CD4-positive, alpha-beta T cell treated with Interleukin-2 at 100 ng/mL for 4 hours (primary cell): ENCODE measurements at regions not wholly inside any gene's neighbourhood (a gene's known extent, or its start where the extent isn't known, plus 50 kb on each side); places are given as distances from the start of the nearest gene placed in this dataset.

Experiments used
- DNase-seq: peaks from one replicate; pipeline ENCODE4 v3.0.0-alpha.2; 2020; ENCODE audit warnings: low spot score

DNA sequence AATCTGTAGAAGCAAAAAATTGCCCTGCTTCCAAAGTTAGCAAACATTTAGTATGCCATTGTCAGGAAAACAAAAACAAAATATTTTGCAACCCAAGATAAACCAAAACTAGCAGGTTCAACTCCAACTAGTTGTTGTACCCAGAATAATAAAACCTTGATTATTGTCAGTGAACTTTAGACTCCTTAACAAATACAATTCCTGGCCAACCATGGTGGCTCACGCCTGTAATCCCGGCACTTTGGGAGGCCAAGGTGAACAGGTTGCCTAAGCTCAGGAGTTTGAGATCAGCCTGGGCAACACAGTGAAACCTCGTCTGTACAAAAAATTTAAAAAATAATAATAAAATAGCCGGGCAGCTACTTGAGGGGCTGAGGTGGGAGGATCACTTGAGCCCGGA lies 53.6 kb upstream of the EPCAM start:
- DNase-seq, result no peak

DNA sequence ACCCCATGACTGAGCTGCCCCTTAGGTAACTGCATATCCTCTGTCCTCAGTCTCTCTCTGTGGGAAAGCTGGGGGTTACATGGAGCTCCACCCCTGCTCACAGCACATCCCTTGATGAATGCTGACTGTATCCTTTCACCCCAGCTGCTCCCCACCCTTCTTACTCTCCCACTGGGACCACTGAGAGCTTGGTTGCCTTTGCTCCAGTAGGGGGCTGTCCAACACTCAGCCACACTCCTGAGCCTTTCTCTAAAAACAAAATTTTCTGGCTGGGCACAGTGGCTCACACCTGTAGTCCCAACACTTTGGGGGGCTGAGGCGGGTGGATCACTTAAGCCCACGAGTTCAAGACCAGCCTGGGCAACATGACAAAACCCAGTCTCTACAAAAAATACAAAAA lies 55.4 kb upstream of the EPCAM start:
- DNase-seq, result no peak

DNA sequence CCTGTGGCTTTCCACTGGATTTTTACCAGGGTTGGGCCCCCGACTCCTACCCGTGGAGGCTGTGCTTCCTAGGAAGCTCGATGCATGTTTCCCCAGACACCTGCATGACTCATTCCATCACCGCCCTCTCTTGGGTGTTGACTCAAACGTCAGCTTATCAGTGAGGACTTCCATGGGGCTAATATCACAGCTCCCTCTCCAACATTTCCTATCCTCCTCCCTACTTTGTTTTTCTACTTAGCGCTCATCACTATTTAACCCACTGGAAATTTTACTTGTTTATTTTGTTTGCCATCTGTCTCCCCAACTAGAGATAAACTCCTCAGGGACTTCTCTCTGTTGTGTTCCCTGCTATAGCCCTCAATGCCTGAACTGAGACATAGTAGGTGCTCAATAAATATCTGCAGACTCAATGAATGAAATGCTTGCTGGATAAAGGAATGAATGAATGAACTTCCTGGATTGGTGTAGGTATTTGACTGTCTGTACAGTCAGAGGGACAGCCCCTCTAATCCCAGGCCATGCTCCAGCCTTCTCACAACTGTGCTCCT lies 55.9 kb upstream of the EPCAM start:
- no peak for DNase-seq

DNA sequence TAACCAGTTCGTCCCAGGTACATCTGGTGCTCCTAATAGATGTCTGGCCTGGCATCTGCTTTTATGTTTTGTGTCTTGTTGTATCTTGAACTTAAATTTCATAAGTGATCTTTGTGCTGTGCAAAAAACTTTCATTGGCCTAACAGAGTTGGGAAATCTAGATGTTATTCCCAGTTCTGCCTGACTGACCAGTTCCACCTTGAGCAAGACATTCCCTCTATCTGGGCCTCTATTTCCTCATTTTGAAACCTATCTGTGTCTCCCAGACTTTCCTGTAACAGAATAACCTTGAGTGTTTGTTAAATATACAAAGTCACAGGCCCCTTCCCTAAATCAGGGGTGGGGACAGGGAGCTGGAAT lies 56.6 kb upstream of the EPCAM start:
- DNase-seq, result no peak

DNA sequence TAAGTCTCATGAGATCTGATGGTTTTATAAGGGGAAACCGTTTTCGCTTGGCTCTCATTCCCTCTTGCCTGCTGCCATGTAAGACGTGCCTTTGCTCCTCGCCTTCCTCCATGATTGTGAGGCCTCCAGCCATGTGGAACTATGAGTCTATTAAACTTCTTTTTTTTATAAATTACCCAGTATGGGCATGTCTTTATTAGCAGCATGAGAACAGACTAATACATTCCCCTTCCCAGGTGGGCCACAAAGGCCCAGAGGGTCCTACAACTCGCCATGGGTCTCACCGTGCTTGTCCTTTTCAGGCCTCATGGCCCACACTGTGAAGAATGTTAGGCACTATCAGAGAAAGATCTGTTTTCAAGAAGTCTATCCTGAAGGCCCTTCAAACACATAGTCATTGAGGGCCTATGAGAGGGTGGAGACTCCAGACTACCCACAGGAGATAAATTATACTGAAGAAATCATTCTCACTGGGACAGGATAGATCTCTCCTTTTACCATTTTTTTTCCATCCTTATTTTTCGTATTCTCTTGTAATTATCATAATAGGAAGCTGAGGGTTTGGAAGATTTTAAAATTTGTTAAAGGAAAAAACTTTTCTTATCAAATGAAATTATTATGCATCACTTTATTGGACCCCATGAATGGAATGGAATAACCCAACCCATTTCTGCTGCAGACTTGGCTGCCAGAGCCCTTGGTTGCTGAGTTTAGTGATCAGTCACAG lies 57.2 kb upstream of the EPCAM start:
- DNase-seq, result no peak

DNA sequence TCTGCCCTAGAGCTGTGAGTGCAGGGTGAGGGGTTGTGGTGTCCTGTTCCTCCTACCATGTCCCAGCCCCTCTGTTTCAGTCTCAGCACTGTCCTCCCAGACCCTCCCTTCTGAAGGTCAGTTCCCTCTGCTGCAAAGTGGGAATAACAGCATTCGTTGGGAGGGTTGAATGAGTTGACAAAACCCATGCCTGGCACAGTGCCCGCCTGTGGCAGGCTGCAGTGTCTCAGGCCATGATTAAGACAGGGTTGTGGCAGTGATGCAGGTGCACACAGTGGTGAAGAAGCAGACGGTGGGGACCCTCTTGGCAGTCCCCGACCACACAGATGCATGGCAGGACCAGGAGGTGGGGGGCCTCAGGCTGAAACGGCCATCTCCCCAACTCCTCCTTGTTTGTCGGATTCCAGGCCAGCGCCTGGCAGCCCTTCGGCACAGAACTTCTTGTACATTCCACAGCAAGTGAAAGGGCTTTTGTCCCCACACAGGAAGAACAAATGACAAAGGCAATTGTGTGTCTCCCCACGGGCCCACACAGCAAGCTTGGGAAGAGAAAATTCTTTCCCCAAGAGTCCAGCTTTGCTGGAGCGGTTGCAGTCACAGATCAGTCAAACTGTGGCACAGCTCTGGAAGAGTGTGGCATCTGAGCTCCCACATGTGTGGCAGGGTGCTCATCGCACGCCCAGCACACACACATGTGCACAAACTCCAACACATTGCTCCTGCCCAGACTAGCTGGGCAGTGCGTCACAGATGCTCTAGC lies 58.1 kb upstream of the EPCAM start:
- no peak for DNase-seq

DNA sequence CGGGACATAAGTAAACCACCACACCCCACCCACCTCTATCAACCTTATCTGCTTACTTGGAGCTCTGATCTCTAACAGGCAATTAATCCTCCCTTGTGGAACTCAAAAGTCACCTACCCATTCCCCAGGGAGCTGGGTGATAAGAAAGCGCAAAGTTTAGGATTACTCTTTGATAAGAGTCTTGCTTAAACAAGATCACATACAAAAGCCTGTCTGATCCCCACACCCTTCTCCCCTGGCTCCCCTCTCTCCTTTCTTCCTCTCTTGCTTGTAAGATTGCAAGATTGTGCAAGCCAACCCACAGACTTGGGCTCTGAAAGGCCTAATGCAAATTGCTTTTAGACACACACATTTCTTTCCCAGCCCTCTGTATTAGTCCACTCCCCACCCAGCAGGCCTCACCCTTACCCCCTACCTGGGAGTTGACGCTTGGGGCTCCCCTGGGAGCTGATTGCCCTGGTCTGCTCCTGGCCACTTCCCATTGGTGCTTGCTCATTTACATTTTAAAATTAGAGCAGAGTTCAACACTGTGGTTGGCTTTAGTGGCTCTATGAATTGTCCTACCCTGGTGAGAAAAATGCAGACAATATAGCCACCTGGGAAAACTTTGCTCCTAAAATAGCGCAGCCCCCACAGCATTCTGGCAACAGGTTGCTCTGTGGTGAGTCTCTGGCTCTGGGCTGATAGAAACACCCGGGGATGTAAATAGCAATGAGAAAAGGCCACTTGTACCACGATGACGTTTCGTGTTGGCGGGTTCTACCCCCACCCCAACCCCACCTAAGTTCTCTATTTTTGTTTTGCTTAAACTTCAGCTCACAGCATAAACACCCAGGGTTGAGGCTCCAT lies 58.9 kb upstream of the EPCAM start:
- DNase-seq, result no peak

DNA sequence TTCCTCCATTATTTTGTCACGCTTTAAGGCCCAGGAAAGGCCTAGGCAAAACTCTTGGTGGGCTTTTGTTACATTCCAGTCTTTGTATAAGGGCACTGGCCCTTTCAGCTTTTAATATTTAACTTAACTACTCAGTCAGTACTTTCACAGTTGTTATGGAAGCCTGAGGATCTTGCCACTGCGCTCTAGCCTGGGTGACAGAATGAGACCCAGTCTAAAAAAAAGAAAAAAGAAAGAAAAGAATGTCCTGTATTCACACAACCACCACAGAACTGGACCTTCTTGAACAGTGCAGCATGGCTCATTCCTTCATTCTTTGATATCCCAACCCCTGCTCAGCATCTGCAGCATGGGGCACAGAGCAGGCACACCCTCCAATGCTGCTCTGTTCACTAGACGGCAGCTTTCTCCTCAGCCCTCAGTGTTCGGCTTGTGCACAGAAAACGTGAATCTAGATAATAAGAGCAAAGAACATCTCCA lies 59.6 kb upstream of the EPCAM start:
- DNase-seq, result no peak

DNA sequence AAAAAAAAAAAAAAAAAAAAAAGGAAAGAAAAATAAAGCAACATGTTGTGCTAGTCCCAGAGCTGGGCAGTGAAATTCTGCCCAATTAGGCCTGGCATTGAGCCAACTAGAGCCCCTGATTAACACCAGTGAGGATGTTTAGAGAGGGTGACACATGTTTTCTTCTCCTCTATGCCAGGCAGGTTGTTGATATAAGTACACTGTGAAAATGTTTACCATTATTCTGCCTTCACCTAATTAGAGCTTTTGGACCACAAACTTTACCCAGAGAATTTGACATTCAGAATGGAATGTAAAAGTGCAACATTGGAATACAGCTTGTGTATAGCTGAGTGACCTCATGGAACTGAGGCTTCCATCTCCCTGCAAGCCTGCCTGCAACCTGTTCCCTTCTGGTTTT lies 62.0 kb upstream of the EPCAM start:
- DNase-seq, result no peak

DNA sequence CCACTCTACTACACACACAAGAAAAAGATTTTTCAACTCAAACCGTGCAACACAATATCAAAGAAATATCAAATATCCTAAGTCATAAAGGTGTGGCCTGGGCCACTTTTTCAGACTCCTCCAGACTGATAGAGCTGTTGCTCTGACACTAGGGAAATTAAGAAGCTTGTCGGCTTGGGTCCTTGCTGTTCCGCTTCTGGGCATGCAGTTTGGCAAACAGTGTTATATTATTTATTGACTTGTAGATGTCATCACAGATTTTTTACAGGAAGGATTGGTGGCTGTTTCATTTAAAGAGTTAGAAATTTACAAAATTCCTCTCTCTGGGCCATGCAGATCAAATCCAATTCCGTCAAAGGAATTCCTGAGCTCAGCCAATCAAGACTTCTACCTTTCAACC lies 64.5 kb upstream of the EPCAM start:
- no peak for DNase-seq

DNA sequence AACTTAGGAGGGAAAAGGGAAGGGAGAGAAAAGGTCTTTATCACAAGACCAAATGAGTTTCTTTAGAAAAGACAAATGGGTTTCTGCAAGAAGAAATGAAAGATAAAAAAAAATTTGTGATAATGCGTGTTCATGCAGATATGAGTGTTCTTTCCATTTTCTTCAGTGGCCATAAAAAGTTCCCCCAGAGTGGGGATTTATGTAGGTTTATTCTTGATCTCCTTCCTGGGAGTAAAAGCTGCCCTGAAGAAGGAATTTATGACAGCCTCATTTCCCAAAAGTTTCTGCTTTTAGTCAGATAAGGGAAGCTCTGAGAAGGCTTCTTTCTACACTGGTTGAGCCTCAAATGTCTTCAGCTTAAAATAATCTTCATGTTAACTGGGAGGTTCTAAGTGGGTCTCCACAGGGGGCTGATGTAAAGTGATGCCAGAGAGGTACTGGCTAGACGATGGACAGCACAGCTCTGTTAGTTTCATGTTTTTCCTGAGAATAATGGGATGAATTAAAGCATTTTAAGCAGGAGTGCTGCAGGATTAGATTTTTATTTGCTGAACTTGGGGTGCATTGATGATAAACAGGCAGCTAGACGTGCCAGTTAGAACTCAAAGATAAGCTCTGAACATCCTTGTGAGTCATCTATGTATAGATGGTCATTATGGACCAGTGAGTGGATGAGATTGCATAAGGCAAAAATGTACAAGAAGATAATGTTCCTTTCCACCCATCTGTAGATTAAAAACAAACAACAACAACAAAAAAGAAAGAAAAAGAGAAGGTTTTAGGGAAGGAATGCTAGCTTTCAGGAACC lies 65.6 kb upstream of the EPCAM start:
- DNase-seq, result no peak

DNA sequence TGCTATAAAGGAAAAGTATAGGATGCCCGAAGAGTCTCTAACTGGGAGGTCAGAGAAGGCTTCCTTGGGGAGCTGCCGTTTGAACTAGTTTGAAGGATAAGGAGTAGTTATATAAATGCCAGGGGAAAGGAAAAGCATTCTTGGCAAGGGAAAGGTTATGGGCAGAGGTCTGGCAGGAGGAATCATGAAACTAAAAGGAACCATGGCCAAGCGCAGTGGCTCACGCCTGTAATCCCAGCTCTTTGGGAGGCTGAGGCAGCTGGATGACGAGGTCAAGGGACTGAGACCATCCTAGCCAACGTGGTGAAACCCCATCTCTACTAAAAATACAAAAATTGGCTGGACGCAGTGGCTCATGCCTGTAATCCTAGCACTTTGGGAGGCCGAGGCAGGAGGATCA lies 66.8 kb upstream of the EPCAM start:
- no peak for DNase-seq

DNA sequence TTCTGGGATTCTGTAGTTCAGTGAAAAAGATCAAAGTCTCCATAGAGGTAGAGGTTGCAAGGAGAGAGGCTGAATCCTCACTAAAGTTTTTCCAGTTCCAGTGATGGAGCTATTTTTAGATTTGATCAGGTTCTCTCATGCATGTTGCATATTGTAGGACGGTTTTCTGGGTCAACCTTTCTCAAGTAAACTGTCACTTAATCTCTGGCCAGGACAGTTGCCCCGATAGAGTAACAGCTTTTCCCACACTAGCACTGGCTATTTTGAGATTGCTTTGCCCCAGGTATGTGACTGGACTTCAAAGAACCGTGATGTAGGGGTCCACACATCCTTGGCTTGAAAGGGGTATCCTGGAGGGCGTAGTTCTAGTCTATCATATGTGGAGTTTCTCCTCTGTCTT lies 67.4 kb upstream of the EPCAM start:
- no peak for DNase-seq

DNA sequence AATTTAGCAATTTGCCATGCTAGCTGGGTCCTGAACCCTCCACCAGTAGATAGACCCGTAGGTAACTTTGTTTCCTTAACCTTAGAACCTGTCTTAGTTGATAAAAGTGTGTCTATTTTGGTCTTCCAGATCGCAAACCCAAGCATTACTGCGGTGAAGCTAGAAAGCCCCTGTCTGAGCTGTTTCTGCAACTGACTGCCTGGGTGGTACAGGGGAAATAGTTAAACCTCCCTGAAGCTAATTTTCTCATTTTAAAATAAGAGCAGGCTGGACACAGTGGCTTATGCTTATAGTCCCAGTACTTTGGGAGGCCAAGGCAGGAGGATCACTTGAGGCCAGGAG lies 67.9 kb upstream of the EPCAM start:
- DNase-seq, result no peak

DNA sequence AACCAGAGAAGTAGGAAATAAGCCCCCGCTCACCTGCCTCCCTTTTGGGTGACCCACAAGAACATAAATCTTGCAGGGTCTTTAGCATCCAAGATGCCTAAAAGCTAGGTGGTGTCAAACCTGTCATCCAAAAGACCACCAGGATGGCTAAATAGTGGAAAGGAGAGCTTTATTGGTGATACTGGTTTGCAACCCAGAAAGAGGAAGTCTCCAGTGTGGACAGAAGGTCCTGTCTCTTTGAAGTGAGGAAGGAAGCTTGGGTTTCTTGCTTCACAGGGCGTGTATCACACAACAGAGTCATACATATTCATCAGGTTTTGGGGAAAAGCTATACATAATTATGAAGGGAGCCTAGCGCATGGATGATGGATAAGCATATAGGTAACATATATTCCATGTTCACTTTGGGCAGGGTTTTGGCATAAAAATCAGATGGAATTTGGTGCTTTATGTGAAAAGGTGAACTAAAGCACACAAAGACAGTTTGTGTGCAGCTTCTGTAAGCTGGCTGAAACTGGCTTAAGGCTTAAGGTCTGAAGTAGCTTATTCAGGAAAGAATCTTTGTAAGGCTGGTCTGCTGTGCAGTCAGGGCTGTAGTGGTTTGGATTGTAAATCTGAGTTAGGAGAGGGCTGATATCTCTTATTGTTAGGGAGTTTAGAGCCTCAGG lies 68.4 kb upstream of the EPCAM start:
- DNase-seq, result peak; percentile 7

DNA sequence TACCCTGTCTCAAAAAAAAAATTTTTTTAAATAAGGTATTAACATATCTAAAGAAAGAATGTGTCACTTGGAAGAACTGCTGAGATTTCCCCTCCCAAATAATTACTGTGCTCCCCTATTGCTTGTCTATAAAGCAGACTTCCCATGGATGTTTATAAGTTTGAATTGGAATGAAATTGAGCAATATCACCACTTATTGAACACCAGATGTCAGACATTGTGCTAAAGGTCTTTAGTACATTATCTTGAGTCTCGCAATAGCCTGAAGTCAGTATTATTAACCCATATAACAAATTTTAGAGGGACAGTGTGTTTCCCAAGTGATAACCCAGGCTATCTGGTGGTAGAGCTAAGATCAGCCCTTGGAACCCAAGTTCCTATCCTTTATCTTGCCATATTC lies 69.0 kb upstream of the EPCAM start:
- DNase-seq, result no peak

DNA sequence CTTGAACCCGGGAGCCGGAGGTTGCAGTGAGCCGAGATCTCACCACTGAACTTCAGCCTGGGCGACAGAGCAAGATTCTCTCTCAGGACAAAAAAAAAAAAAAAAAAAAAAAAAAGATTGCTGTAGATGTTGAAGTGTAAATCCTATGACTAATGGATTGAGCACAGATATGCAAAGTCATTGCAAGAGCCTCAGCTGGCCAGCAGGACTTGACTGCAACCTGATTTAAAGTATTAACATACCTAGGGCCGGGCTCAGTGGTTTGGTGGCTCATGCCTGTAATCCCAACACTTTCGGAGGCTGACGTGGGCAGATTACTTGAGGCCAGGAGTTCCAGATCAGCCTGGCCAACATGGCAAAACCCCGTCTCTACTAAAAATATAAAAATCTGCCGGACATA lies 69.6 kb upstream of the EPCAM start:
- no peak for DNase-seq

DNA sequence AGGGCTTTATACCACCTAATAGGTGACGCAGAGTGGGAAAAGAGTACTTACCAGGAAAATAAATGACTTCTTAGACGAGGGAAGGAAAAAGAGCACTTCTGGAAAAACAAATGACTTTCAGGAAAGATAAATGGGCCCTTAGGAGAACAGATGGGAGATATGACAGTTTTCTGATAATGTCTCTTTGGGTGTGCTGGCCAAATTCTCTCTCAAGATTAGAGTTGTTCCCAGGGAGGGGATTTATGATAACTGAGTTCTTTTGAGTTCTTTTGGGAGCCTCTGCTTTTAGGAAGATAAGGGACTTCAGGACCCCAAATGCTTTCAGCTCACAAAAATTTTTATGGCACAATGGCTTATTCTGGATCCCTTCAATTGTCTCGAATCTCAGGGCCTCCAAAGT lies 70.3 kb upstream of the EPCAM start:
- no peak for DNase-seq

DNA sequence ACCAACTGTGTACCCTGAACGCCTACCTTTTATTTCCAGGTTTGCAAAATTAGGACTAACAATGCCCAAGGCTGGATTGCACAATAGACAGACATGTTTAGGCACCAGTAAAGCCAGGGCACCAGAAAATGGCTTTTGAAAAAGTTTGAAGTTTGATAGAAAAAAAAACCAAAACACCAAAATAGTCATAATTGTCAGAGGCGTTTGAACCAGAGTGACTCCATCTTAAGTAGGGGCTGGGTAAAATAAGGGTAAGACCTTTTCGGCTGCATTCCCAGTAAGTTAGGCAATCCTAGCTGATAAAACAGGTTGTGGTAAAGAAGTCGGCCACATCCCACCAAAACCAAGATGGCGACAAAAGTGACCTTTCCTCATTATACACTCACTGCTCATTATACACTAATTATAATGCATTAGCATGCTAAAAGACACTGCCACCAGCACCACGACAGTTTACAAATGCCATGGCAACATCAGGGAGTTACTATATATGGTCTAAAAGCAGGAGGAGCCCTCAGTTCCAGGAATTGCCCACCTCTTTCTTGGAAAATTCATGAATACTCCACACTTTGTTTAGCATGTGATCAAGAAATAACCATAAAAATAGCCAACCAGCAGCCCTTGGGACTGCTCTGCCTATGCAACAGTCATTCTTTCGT lies 71.2 kb upstream of the EPCAM start:
- no peak for DNase-seq

DNA sequence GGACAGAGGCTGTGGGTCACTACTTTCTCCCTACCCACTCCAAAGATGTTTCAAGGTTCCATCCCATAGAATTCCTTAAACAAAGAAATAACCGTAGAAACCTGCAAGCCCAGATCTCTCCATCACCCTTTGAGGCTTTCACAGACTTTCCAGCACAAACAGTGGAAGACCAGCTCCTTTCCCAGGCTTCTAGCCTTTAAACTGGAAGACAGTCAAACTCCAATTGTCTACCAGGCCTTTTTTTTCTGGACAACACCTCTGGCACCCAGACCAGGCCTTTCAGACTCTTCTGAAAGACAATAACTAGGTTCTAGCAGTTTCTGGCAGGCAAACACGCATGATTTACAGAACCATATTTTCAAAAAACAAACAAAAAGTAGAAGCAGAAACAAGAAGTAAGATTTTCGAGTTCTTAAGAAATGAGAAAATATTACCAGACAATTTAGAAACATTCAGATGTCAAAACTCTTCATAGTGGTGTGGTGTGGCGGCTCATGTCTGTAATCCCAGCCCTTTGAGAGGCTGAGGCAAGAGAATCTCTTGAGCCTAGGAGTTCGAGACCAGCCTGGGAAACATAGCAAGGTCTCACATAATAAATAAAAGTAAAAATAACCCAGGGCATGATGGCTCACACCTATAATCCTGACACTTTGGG lies 73.0 kb upstream of the EPCAM start:
- DNase-seq, result no peak
